Body of pancreas (tissue), 4 donors: ENCODE measurements at regions not wholly inside any gene's neighbourhood (a gene's known extent, or its start where the extent isn't known, plus 50 kb on each side); places are given as distances from the start of the nearest gene placed in this dataset.

Experiments used
- ATAC-seq: fragments of 150-250 bp; one replicate; pipeline ENCODE4 v1.9.1; 2016
- DNase-seq, 4 donors: peaks; one replicate each; pipeline ENCODE4 v3.0.0-alpha.2; 2019
- H3K27ac ChIP-seq, 4 donors: fragments of 200-600 bp; sonication (generic); 1 replicate in 3 of 4; 2 replicates in 1 of 4; pipeline versions ENCODE4 v1.5.1 to v1.6.1; 2016 to 2019; ENCODE audit warnings: mild to moderate bottlenecking in 1 of 4, mixed read lengths in 1 of 4, moderate library complexity in 1 of 4
- H3K27me3 ChIP-seq, 2 donors: fragments of 200-600 bp; sonication (generic); one replicate each; pipeline ENCODE4 v1.6.0; 2016; ENCODE audit warnings: mild to moderate bottlenecking in 1 of 2
- H3K36me3 ChIP-seq, 2 donors: fragments of 200-600 bp; sonication (generic); replicated peaks in 1 of 2; 2 replicates each; pipeline ENCODE4 v1.5.1; 2016; ENCODE audit warnings: low read depth in 2 of 2; ENCODE audit not compliant: insufficient read depth in 1 of 2
- H3K4me1 ChIP-seq: fragments of 200-600 bp; sonication (generic); one replicate; pipeline ENCODE4 v1.6.0; 2016
- H3K4me3 ChIP-seq, 2 donors: fragments of 200-600 bp; sonication (generic); 1 replicate in 1 of 2; 2 replicates in 1 of 2; pipeline ENCODE4 v1.5.1; 2016 to 2019
- H3K9me3 ChIP-seq, 3 donors: fragments of 200-600 bp; sonication (generic); 1 replicate in 2 of 3; 2 replicates in 1 of 3; pipeline ENCODE4 v1.5.1; 2016
- POLR2A ChIP-seq, 3 donors: fragments of 450-650 bp; IDR thresholded peaks; one replicate each; pipeline ENCODE4 v1.6.1; 2016; ENCODE audit warnings: antibody characterized with exemption in 3 of 3, mild to moderate bottlenecking in 2 of 3
- WGBS, 2 donors: methylation state at CpG; one replicate each; pipeline ENCODE4 v1.1.5; 2017; 5-methylcytosine and 5-hydroxymethylcytosine counted together
- intact Hi-C: fragments of 100-400 bp; cut with DNase I; formaldehyde crosslinking; loops from one replicate; pipeline ENCODE4 v1.15.1; 2023
- TF ChIP-seq, protein P1 (sequence below), 7 experiments: fragments of 450-650 bp in 4 of 7; fragments of 200-600 bp in 3 of 7; sonication (generic) in 3 of 7; IDR thresholded peaks; one replicate each; pipeline ENCODE4 v1.5.1; 2016 to 2019; ENCODE audit warnings: antibody characterized with exemption in 7 of 7

DNA sequence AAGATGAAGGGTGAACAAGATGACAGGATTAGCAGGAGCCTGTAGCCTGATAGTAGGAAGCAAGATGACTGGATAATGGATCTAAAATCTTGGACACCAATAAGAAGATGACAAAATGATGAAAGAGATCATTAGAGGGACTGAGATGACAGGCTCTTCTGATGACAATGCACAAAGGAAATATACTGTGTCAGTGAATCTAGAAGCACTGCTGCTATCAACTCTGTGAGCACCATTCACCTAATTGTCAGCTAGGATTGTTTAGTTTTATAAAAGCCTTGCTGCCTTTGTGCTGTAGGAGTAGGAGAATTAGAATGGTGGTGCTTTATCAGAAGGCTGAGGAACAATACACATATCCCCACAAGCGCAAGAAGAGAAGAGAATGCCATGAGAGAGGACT, 1127.8 kb downstream of the DTWD2 start:
- no peaks in the 10 kb centered on the region for H3K4me1 ChIP-seq
- H3K27ac ChIP-seq: no peak overlapping the region
- ATAC-seq: no peak
- intact Hi-C loops: no loop called here
- H3K27me3 ChIP-seq: no peaks in the 10 kb centered on the region
- H3K9me3 ChIP-seq: no peaks in the 10 kb centered on the region
- DNase-seq: no peak
- TF ChIP-seq, protein P1, sequence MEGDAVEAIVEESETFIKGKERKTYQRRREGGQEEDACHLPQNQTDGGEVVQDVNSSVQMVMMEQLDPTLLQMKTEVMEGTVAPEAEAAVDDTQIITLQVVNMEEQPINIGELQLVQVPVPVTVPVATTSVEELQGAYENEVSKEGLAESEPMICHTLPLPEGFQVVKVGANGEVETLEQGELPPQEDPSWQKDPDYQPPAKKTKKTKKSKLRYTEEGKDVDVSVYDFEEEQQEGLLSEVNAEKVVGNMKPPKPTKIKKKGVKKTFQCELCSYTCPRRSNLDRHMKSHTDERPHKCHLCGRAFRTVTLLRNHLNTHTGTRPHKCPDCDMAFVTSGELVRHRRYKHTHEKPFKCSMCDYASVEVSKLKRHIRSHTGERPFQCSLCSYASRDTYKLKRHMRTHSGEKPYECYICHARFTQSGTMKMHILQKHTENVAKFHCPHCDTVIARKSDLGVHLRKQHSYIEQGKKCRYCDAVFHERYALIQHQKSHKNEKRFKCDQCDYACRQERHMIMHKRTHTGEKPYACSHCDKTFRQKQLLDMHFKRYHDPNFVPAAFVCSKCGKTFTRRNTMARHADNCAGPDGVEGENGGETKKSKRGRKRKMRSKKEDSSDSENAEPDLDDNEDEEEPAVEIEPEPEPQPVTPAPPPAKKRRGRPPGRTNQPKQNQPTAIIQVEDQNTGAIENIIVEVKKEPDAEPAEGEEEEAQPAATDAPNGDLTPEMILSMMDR (IDR thresholded peaks at IDR 0.05): no peak
- TF ChIP-seq POLR2A (IDR thresholded peaks at IDR 0.05): no peak
- H3K4me3 ChIP-seq: no peak overlapping the region
- H3K36me3 ChIP-seq: no peaks in the 10 kb centered on the region
- WGBS, 2 donors: 70 to 95% methylated on average over 1 of the region's 1 CpG

GRCh38 chr5:117859176-117859575, 1129.2 kb downstream of the DTWD2 start:
- no peak for DNase-seq
- WGBS, 2 donors: 6 to 16% methylated on average over 1 of the region's 1 CpG
- no peak overlapping the region for H3K4me3 ChIP-seq

DNA sequence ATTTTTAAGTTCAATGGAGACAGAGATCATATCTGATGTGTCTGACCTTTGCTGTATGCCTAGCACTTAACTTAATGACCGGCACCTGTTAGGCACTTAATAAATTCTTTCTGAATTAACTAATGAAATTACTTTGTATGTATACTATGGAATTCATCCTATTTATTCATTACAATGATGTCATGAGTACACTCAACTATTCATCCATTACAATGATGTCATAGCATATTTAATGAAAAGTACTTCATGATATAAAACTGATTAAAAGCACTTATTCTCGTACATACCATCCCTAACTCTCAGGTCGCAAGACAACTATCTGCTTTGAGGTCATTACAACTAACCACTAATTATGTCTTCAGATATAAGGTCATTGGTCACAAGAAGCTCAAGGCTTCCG, 1131.6 kb downstream of the DTWD2 start:
- WGBS, 2 donors: 69 to 84% methylated on average over 4 of the region's 4 CpGs
- intact Hi-C loops: no loop called here
- no peaks in the 10 kb centered on the region for H3K36me3 ChIP-seq

More at GRCh38 chr5:117859176-117859575, 1129.2 kb downstream of the DTWD2 start:
- intact Hi-C loops: no loop called here
- H3K27me3 ChIP-seq: no peaks in the 10 kb centered on the region
- no peaks in the 10 kb centered on the region for H3K9me3 ChIP-seq
- H3K36me3 ChIP-seq: no peaks in the 10 kb centered on the region
- no peak for TF ChIP-seq POLR2A (IDR thresholded peaks at IDR 0.05)
- TF ChIP-seq, protein P1 (IDR thresholded peaks at IDR 0.05): no peak
- ATAC-seq: no peak
- no peaks in the 10 kb centered on the region for H3K4me1 ChIP-seq
- no peak overlapping the region for H3K27ac ChIP-seq

GRCh38 chr5:117837786-117838185, 1150.6 kb downstream of the DTWD2 start:
- 66 to 73% methylated on average over 4 of the region's 4 CpGs for WGBS, 2 donors
- Histone ChIP-seq H3K4me3 (no peak overlapping the region), H3K4me1 (no peaks in the 10 kb centered on the region), H3K27ac (no peak overlapping the region), H3K36me3 (no peaks in the 10 kb centered on the region), H3K27me3 (no peaks in the 10 kb centered on the region), H3K9me3 (no peaks in the 10 kb centered on the region)
- intact Hi-C loops: no loop called here
- no peak for DNase-seq
- no peak for ATAC-seq
- no peak for TF ChIP-seq POLR2A (IDR thresholded peaks at IDR 0.05)
- TF ChIP-seq, protein P1 (IDR thresholded peaks at IDR 0.05): no peak

More for the DNA sequence above, 1131.6 kb downstream of the DTWD2 start:
- no peaks in the 10 kb centered on the region for H3K9me3 ChIP-seq
- DNase-seq (no peak), ATAC-seq (no peak)
- TF ChIP-seq, protein P1 (IDR thresholded peaks at IDR 0.05): no peak
- no peak overlapping the region for H3K27ac ChIP-seq
- no peak overlapping the region for H3K4me3 ChIP-seq
- no peaks in the 10 kb centered on the region for H3K27me3 ChIP-seq
- H3K4me1 ChIP-seq: no peaks in the 10 kb centered on the region

- ATAC-seq: no peak
- H3K27me3 ChIP-seq: no peaks in the 10 kb centered on the region
- WGBS, 2 donors: 72 to 76% methylated on average over 4 of the region's 4 CpGs
- TF ChIP-seq, protein P1 (IDR thresholded peaks at IDR 0.05): no peak
- TF ChIP-seq POLR2A (IDR thresholded peaks at IDR 0.05): no peak
- DNase-seq: no peak
- intact Hi-C loops: no loop called here
- H3K27ac ChIP-seq: no peak overlapping the region
- H3K4me3 ChIP-seq: no peak overlapping the region
- no peaks in the 10 kb centered on the region for H3K4me1 ChIP-seq
- no peaks in the 10 kb centered on the region for H3K36me3 ChIP-seq
- H3K9me3 ChIP-seq: no peaks in the 10 kb centered on the region
These were observed 1154.7 kb downstream of the DTWD2 start for GRCh38 chr5:117833691-117834090.
